ENCODE measurements at regions not wholly inside any gene's neighbourhood (a gene's known extent, or its start where the extent isn't known, plus 50 kb on each side); places are given as distances from the start of the nearest gene placed in this dataset.

DNA sequence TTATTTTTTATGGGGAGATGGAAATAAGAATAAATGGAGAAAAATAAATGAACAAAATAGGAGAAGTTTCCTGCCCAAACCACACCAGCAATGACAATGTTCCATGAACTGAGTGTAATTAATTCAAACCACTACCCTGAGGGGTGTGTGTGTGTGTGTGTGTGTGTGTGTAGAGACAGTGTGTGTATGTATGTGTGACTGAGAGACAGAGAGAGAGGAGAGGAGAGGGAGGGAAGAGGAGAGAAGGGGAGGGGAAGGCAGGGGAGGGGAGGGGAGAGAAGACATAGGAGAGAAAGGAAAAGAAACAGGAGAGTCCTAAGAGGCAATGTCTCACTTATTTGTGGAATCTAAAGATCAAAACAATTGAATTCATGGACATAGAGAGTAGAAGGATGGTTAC is 65.0 kb upstream of the POU2AF1 start:
- DNase-seq (no peak), ATAC-seq (ENCODE audit: low FRiP score in 2 of 2) (no peak)
- no peak overlapping the region for H3K4me3 ChIP-seq
- no peak overlapping the region for H3K27ac ChIP-seq
- no peaks in the 10 kb centered on the region for H3K9me3 ChIP-seq
- H3K27me3 ChIP-seq = no peaks in the 10 kb centered on the region
- H3K4me1 ChIP-seq = peaks cover 0 to 12% (median 6%) of the 10 kb centered on the region in 4 donors
- no peaks in the 10 kb centered on the region for H3K36me3 ChIP-seq
- TF ChIP-seq POLR2AphosphoS5 (IDR thresholded peaks at IDR 0.05) (no peak), POLR2A (IDR thresholded peaks at IDR 0.05) (no peak), EP300 (IDR thresholded peaks at IDR 0.05) (no peak)
- TF ChIP-seq, protein P1, sequence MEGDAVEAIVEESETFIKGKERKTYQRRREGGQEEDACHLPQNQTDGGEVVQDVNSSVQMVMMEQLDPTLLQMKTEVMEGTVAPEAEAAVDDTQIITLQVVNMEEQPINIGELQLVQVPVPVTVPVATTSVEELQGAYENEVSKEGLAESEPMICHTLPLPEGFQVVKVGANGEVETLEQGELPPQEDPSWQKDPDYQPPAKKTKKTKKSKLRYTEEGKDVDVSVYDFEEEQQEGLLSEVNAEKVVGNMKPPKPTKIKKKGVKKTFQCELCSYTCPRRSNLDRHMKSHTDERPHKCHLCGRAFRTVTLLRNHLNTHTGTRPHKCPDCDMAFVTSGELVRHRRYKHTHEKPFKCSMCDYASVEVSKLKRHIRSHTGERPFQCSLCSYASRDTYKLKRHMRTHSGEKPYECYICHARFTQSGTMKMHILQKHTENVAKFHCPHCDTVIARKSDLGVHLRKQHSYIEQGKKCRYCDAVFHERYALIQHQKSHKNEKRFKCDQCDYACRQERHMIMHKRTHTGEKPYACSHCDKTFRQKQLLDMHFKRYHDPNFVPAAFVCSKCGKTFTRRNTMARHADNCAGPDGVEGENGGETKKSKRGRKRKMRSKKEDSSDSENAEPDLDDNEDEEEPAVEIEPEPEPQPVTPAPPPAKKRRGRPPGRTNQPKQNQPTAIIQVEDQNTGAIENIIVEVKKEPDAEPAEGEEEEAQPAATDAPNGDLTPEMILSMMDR (IDR thresholded peaks at IDR 0.05) = no peak

GRCh38 chr11:111443640-111444039 is 64.6 kb upstream of the POU2AF1 start:
- Histone ChIP-seq H3K9me3 (no peaks in the 10 kb centered on the region), H3K4me1 (peaks cover 0 to 12% (median 6%) of the 10 kb centered on the region in 4 donors), H3K27ac (no peak overlapping the region), H3K4me3 (no peak overlapping the region), H3K36me3 (no peaks in the 10 kb centered on the region), H3K27me3 (no peaks in the 10 kb centered on the region)
- ATAC-seq (ENCODE audit: low FRiP score in 2 of 2) = no peak
- no peak for DNase-seq
- 71 to 83% methylated on average over 7 of the region's 7 CpGs for WGBS, 2 donors
- TF ChIP-seq POLR2AphosphoS5 (IDR thresholded peaks at IDR 0.05) = no peak
- no peak for TF ChIP-seq EP300 (IDR thresholded peaks at IDR 0.05)
- TF ChIP-seq, protein P1 (IDR thresholded peaks at IDR 0.05) = no peak
- TF ChIP-seq POLR2A (IDR thresholded peaks at IDR 0.05) = no peak

- Histone ChIP-seq H3K4me3 (no peak overlapping the region), H3K27me3 (no peaks in the 10 kb centered on the region), H3K4me1 (peaks cover 0 to 12% (median 6%) of the 10 kb centered on the region in 4 donors), H3K36me3 (no peaks in the 10 kb centered on the region), H3K9me3 (no peaks in the 10 kb centered on the region), H3K27ac (no peak overlapping the region)
- 79 to 82% methylated on average over 2 of the region's 2 CpGs for WGBS, 2 donors
- no peak for TF ChIP-seq POLR2A (IDR thresholded peaks at IDR 0.05)
- TF ChIP-seq EP300 (IDR thresholded peaks at IDR 0.05) = no peak
- TF ChIP-seq, protein P1 (IDR thresholded peaks at IDR 0.05) = no peak
- TF ChIP-seq POLR2AphosphoS5 (IDR thresholded peaks at IDR 0.05) = no peak
- no peak for ATAC-seq (ENCODE audit: low FRiP score in 2 of 2)
- no peak for DNase-seq
Measured at GRCh38 chr11:111443032-111443431, 64.0 kb upstream of the POU2AF1 start.

- no peak overlapping the region for H3K4me3 ChIP-seq
- no peaks in the 10 kb centered on the region for H3K27me3 ChIP-seq
- no peaks in the 10 kb centered on the region for H3K36me3 ChIP-seq
- H3K4me1 ChIP-seq = peaks cover 5 to 21% (median 13%) of the 10 kb centered on the region in 4 donors
- H3K27ac ChIP-seq = no peak overlapping the region
- no peaks in the 10 kb centered on the region for H3K9me3 ChIP-seq
- WGBS, 2 donors = 45 to 63% methylated on average over 8 of the region's 8 CpGs
- no peak for DNase-seq
- TF ChIP-seq EP300 (IDR thresholded peaks at IDR 0.05) = no peak
- TF ChIP-seq POLR2AphosphoS5 (IDR thresholded peaks at IDR 0.05) = peak in 1 of 2 donors; percentile 15
- ATAC-seq (ENCODE audit: low FRiP score in 2 of 2) = no peak
Measured at GRCh38 chr11:111441443-111441842, 62.4 kb upstream of the POU2AF1 start.

DNA sequence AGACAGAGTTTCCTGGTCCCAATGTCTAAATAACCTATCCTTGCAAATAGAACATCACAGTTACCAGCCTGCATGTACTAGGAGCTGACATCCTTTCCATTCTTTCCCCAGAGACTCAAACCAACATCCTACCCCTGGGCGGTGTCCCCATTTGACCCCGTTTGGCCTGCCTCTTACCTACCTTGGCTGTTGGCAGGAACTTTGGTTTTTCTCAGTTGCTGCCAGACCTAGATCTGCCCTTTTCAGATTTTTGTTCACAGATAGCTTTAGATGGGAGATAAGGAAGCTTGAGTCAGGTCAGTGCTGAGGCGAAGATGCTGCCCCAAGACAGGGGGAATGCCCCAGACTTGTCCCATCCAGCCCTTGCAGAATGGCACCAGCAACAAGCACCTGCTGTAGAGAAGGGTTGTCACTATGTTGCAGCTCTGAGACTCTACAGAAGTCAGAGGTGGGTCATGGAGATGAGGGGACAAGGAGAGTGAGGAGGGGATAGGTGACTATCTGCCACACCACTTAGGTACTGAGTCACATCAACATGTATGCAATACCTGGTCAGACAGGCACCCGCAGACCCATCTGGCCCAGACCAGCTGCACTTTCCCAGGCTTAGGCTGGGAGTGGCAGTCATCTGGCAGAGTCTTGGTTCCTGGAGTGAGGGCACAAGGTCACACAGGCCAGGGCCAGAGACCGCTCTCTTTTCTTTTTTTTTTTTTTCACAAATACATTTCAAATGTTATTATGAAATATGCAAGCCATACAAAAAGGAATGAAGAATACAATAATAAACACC is 61.5 kb upstream of the POU2AF1 start:
- WGBS, 2 donors = 81 to 82% methylated on average over 5 of the region's 5 CpGs
- no peak for DNase-seq
- Histone ChIP-seq H3K27ac (peak overlapping the region in 1 of 4 donors; percentile 14), H3K36me3 (no peaks in the 10 kb centered on the region), H3K27me3 (no peaks in the 10 kb centered on the region), H3K4me1 (peaks cover 7 to 16% (median 12%) of the 10 kb centered on the region in 4 donors), H3K4me3 (no peak overlapping the region), H3K9me3 (no peaks in the 10 kb centered on the region)
- no peak for ATAC-seq (ENCODE audit: low FRiP score in 2 of 2)
- no peak for TF ChIP-seq POLR2A (IDR thresholded peaks at IDR 0.05)
- TF ChIP-seq POLR2AphosphoS5 (IDR thresholded peaks at IDR 0.05) = no peak
- TF ChIP-seq, protein P1 (IDR thresholded peaks at IDR 0.05) = no peak
- no peak for TF ChIP-seq EP300 (IDR thresholded peaks at IDR 0.05)

All from upper lobe of left lung (tissue), 6 donors.